Ishikawa (cell line): ENCODE measurements at regions not wholly inside any gene's neighbourhood (a gene's known extent, or its start where the extent isn't known, plus 50 kb on each side); places are given as distances from the start of the nearest gene placed in this dataset.

Experiments used
- CEBPB ChIP-seq: IDR thresholded peaks from 2 replicates; pipeline ENCODE4 v1.6.1; 2012
- CREB1 ChIP-seq: IDR thresholded peaks from 2 replicates; pipeline ENCODE4 v1.6.1; 2012; ENCODE audit warnings: low read depth
- EP300 ChIP-seq: IDR thresholded peaks from 2 replicates; pipeline ENCODE4 v1.6.1; 2012; ENCODE audit warnings: borderline replicate concordance
- FOXM1 ChIP-seq: IDR thresholded peaks from 2 replicates; pipeline ENCODE4 v1.6.1; 2012; ENCODE audit warnings: low read depth, borderline replicate concordance
- NFIC ChIP-seq: IDR thresholded peaks from 2 replicates; pipeline ENCODE4 v1.6.1; 2012
- RAD21 ChIP-seq: IDR thresholded peaks from 2 replicates; pipeline ENCODE4 v1.6.1; 2012; ENCODE audit warnings: low read depth
- REST ChIP-seq: IDR thresholded peaks from 2 replicates; pipeline ENCODE4 v1.6.1; 2012; ENCODE audit warnings: low read depth, mild to moderate bottlenecking
- TAF1 ChIP-seq: IDR thresholded peaks from 2 replicates; pipeline ENCODE4 v1.6.1; 2012; ENCODE audit warnings: low read depth, mild to moderate bottlenecking
- TEAD4 ChIP-seq: IDR thresholded peaks from 2 replicates; pipeline ENCODE4 v1.6.1; 2012
- YY1 ChIP-seq: IDR thresholded peaks from 2 replicates; pipeline ENCODE4 v1.6.1; 2012; ENCODE audit warnings: low read depth
- TF ChIP-seq, protein P1 (sequence below): IDR thresholded peaks from 2 replicates; pipeline ENCODE4 v1.6.1; 2012

DNA sequence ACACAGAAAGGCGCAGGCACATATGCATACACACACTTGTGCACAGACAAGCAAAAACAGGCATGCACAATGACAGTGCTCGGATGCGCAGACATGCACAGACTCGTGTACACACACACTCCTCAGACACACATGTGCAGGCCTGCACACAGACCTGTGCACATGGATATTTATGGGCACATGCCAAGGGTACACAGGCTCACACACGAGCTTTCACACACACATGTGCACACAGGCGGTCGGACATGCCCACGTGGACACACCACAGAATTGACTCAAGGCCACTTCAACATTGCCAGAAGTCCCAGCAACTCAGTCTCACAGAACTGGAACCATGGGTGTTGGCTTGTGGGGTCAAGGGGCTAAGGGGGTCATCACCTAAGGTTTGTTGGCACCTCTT lies 206.8 kb downstream of the URI1 start:
- no peak for TF ChIP-seq RAD21
- TF ChIP-seq YY1, result no peak
- TF ChIP-seq CEBPB, result no peak
- TF ChIP-seq, protein P1, sequence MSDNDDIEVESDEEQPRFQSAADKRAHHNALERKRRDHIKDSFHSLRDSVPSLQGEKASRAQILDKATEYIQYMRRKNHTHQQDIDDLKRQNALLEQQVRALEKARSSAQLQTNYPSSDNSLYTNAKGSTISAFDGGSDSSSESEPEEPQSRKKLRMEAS, result no peak
- TF ChIP-seq EP300, result no peak
- TF ChIP-seq REST, result no peak
- TF ChIP-seq TAF1, result no peak
- no peak for TF ChIP-seq FOXM1
- TF ChIP-seq TEAD4, result no peak
- TF ChIP-seq NFIC, result no peak
- no peak for TF ChIP-seq CREB1
